ENCODE measurements at regions not wholly inside any gene's neighbourhood (a gene's known extent, or its start where the extent isn't known, plus 50 kb on each side); places are given as distances from the start of the nearest gene placed in this dataset.

DNA sequence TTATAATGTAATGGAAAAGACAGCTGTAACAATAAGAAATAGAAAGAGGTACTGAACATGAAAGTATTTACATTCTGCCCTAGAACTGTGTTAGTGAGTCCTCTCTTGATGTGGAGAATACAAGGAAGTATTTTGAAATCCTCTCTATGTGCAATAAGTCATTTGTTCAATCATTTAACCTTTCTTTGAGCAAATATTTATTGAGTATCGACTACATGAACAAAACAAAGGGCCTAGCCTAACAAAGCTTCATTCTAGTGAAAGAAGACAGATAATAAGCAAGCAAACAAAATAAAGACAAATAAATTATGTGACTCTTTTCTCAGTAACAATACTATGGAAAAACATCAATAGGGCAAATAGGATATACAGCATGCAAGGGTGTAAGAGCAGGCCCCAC lies 354.9 kb upstream of the ATP11B start:
- DNase-seq (ENCODE audit: low spot score), result no peak
- H3K9me3 ChIP-seq, result no peaks in the 10 kb centered on the region
- no peaks in the 10 kb centered on the region for H3K36me3 ChIP-seq
- no peaks in the 10 kb centered on the region for H3K27me3 ChIP-seq (replicated peaks; ENCODE audit: insufficient read depth)
- 47% methylated on average over 1 of the region's 1 CpG for WGBS
- H3K27ac ChIP-seq, result no peak overlapping the region
- H3K4me1 ChIP-seq (replicated peaks), result no peaks in the 10 kb centered on the region
- intact Hi-C loops (cut with DNase I), result no loop called here
- H3K4me3 ChIP-seq, result no peak overlapping the region
- TF ChIP-seq POLR2AphosphoS5 (IDR thresholded peaks at IDR 0.05) (no peak), POLR2A (IDR thresholded peaks at IDR 0.05) (no peak)
- TF ChIP-seq, protein P1, sequence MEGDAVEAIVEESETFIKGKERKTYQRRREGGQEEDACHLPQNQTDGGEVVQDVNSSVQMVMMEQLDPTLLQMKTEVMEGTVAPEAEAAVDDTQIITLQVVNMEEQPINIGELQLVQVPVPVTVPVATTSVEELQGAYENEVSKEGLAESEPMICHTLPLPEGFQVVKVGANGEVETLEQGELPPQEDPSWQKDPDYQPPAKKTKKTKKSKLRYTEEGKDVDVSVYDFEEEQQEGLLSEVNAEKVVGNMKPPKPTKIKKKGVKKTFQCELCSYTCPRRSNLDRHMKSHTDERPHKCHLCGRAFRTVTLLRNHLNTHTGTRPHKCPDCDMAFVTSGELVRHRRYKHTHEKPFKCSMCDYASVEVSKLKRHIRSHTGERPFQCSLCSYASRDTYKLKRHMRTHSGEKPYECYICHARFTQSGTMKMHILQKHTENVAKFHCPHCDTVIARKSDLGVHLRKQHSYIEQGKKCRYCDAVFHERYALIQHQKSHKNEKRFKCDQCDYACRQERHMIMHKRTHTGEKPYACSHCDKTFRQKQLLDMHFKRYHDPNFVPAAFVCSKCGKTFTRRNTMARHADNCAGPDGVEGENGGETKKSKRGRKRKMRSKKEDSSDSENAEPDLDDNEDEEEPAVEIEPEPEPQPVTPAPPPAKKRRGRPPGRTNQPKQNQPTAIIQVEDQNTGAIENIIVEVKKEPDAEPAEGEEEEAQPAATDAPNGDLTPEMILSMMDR (IDR thresholded peaks at IDR 0.05), result no peak

DNA sequence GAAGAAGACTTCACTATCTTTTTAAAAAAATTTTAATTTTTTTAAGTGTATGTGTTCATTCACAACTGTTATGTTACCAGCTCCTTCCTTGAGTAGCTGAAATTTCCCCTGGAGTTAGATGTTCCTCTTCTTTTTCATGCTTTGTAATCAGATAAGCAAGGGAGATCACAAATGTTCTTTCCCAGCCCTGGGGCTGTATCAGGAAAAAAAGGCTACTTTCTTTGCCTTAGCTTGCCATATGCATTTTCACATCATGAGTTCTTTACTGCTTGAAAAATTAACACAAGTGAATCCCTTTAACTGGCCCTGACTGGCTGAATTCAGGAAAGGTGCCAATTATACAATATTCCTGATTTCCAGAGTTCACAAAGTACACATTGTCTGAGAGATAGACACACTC lies 353.2 kb upstream of the ATP11B start:
- no peaks in the 10 kb centered on the region for H3K36me3 ChIP-seq
- intact Hi-C loops (cut with DNase I), result no loop called here
- H3K27me3 ChIP-seq (replicated peaks; ENCODE audit: insufficient read depth), result no peaks in the 10 kb centered on the region
- DNase-seq (ENCODE audit: low spot score), result no peak
- no peak for TF ChIP-seq POLR2AphosphoS5 (IDR thresholded peaks at IDR 0.05)
- no peak for TF ChIP-seq POLR2A (IDR thresholded peaks at IDR 0.05)
- TF ChIP-seq, protein P1 (IDR thresholded peaks at IDR 0.05), result no peak
- no peak overlapping the region for H3K4me3 ChIP-seq
- no peaks in the 10 kb centered on the region for H3K9me3 ChIP-seq
- no peaks in the 10 kb centered on the region for H3K4me1 ChIP-seq (replicated peaks)
- H3K27ac ChIP-seq, result no peak overlapping the region

DNA sequence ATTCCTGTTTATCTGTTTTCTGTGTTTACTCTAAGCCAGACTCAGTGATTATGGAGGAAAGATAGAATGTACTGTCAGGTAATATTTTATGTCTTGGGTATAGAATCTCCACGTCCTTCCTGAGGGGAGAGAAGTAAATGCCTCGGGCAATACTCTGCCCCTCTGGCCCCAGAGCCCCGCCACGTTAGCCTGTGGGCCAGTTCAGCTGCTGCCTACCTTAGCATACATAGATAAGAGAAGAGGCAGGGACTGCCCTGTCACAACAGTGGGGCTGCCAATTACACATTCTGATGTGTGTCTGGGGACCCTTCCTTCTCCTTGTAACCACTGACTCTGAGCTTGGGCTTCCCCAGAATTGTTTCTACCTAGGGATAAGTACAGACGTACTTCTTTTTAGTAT lies 347.7 kb upstream of the ATP11B start:
- no peaks in the 10 kb centered on the region for H3K4me1 ChIP-seq (replicated peaks)
- TF ChIP-seq POLR2AphosphoS5 (IDR thresholded peaks at IDR 0.05) (no peak), POLR2A (IDR thresholded peaks at IDR 0.05) (no peak)
- TF ChIP-seq, protein P1 (IDR thresholded peaks at IDR 0.05), result no peak
- 68% methylated on average over 5 of the region's 5 CpGs for WGBS

DNA sequence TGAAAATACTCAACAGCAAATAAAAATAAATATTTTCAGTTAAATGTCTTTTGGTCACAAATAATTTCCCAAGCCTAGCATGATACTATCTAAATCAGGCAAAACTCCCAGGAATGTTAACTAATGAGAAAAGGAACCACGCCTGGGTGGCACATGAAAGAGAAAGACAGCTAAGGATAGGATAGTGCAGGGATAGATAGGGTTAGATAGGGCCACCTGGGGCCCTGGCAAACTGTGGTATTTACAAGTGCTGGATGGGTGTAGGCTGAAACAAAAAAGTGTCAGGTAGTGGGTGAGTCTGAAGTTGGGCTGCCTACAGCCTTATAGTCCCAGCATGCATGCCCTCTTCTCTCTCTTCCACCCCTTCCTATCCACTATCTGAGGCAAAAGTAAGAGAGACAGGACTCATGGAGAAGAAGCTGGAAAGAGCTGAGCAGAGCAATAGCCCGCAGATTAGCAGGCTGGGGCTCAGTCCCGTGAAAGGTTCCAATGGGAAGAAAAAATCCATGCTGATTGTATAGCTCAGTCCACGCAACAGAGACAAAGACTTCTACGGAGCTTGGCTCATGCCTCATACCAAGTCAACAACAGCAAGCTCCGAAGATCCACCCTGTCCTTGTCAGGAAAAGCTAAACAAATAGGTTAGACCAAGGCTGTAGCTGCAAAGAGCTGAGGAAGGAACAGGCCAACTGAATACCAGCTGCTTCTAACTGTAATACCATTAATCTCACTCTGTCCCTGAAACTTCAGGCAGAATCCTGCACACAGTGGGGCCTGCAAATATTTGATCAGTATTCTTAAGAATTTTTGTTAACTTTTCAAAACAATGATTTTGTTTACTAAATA lies 342.1 kb upstream of the ATP11B start:
- Histone ChIP-seq H3K27me3 (replicated peaks; ENCODE audit: insufficient read depth) (no peaks in the 10 kb centered on the region), H3K27ac (no peak overlapping the region), H3K9me3 (no peaks in the 10 kb centered on the region), H3K36me3 (no peaks in the 10 kb centered on the region), H3K4me1 (replicated peaks) (no peaks in the 10 kb centered on the region), H3K4me3 (no peak overlapping the region)
- WGBS, result 83% methylated on average over 6 of the region's 6 CpGs
- TF ChIP-seq POLR2AphosphoS5 (IDR thresholded peaks at IDR 0.05) (no peak), POLR2A (IDR thresholded peaks at IDR 0.05) (no peak)
- TF ChIP-seq, protein P1 (IDR thresholded peaks at IDR 0.05), result no peak
- intact Hi-C loops (cut with DNase I), result no loop called here
- DNase-seq (ENCODE audit: low spot score), result no peak

More for the DNA sequence above, 347.7 kb upstream of the ATP11B start:
- no peak overlapping the region for H3K27ac ChIP-seq
- no peak overlapping the region for H3K4me3 ChIP-seq
- no peaks in the 10 kb centered on the region for H3K36me3 ChIP-seq
- H3K27me3 ChIP-seq (replicated peaks; ENCODE audit: insufficient read depth), result no peaks in the 10 kb centered on the region
- no peaks in the 10 kb centered on the region for H3K9me3 ChIP-seq
- intact Hi-C loops (cut with DNase I), result loop anchor here (5.0 kb wide), 1 partner anchor 43 kb away; no protein-coding TSS in a partner anchor
- no peak for DNase-seq (ENCODE audit: low spot score)

DNA sequence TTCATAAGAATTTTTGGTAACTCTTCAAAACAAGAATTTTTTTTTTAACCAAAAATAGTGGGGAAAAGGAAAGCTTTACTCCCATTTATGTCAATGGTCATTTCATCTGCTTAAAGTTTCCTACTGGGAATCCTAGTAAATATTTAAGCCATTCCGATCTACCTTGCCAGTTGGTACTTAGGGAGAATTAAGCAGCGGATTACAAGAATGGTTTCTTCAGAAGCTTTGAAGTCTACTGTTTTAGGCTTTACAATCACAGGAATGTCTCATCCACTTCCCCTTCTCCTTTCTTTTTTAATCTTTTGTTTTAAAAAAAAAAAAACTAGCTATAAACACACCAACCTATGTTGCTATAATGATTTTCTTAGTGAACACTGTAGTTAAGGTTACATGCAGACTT lies 341.4 kb upstream of the ATP11B start:
- intact Hi-C loops (cut with DNase I), result no loop called here
- Histone ChIP-seq H3K9me3 (no peaks in the 10 kb centered on the region), H3K27me3 (replicated peaks; ENCODE audit: insufficient read depth) (no peaks in the 10 kb centered on the region), H3K4me3 (no peak overlapping the region), H3K27ac (no peak overlapping the region), H3K4me1 (replicated peaks) (no peaks in the 10 kb centered on the region), H3K36me3 (no peaks in the 10 kb centered on the region)
- TF ChIP-seq POLR2AphosphoS5 (IDR thresholded peaks at IDR 0.05), result no peak
- TF ChIP-seq, protein P1 (IDR thresholded peaks at IDR 0.05), result no peak
- 88% methylated on average over 2 of the region's 2 CpGs for WGBS
- no peak for DNase-seq (ENCODE audit: low spot score)

Measured in prostate gland (tissue), 2 donors.